ENCODE measurements at regions not wholly inside any gene's neighbourhood (a gene's known extent, or its start where the extent isn't known, plus 50 kb on each side); places are given as distances from the start of the nearest gene placed in this dataset.

- BruUV-seq (replicated peaks): no TSS peak
Observed at GRCh38 chr2:222102575-222103349, 196.0 kb downstream of the PAX3 start.

More at GRCh38 chr2:222102575-222103349, 196.0 kb downstream of the PAX3 start:
- Histone ChIP-seq H3K4me1 (replicated peaks in 1 of 2; ENCODE audit: control insufficient read depth in 2 of 2, insufficient read depth in 2 of 2, low read length in 2 of 2) (no peaks in the 10 kb centered on the region), H3K27me3 (ENCODE audit: control insufficient read depth in 2 of 2, insufficient read depth in 2 of 2, low read length in 2 of 2) (no peaks in the 10 kb centered on the region), H3K9ac (ENCODE audit: insufficient read depth in 1 of 2, low read depth in 2 of 2, low read length in 2 of 2) (no peak overlapping the region), H3K27ac (ENCODE audit: extremely low read depth, low read depth, low read length) (no peak overlapping the region), H3K9me1 (ENCODE audit: control insufficient read depth, insufficient read depth, low read length) (no peaks in the 10 kb centered on the region), H3K4me3 (no peak overlapping the region), H3K9me3 (replicated peaks; ENCODE audit: control insufficient read depth, insufficient read depth, low read depth, low read length) (no peaks in the 10 kb centered on the region), H2AFZ (ENCODE audit: low read depth, low read length) (no peak overlapping the region), H3K79me2 (ENCODE audit: control insufficient read depth, insufficient read depth, low read length) (no peaks in the 10 kb centered on the region), H3K4me2 (ENCODE audit: insufficient read depth, low read length) (no peak overlapping the region), H4K20me1 (replicated peaks; ENCODE audit: control insufficient read depth, insufficient read depth, low read length) (no peaks in the 10 kb centered on the region), H3K36me3 (ENCODE audit: control insufficient read depth, insufficient read depth, low read length) (no peaks in the 10 kb centered on the region)
- TF ChIP-seq STAG1 (CRISPR knock-in tag; IDR thresholded peaks at IDR 0.05; ENCODE audit: borderline replicate concordance) (no peak), FIP1L1 (IDR thresholded peaks at IDR 0.05; ENCODE audit: low read depth, low read length, poor library complexity, severe bottlenecking) (no peak), ATF3 (IDR thresholded peaks at IDR 0.05) (no peak), ATF3 (CRISPR knock-in tag; conservative IDR thresholded peaks at IDR 0.05) (no peak), HIVEP1 (CRISPR knock-in tag; IDR thresholded peaks at IDR 0.05) (no peak), NFXL1 (CRISPR knock-in tag; IDR thresholded peaks at IDR 0.05) (no peak), NONO (IDR thresholded peaks at IDR 0.05; ENCODE audit: low read depth in 2 of 2, low read length in 1 of 2) (no peak), ZNF511 (CRISPR knock-in tag; IDR thresholded peaks at IDR 0.05) (no peak), RBBP5 (IDR thresholded peaks at IDR 0.05; ENCODE audit: borderline replicate concordance, insufficient read depth, low read length, poor library complexity, severe bottlenecking) (no peak), FOXK1 (CRISPR knock-in tag; IDR thresholded peaks at IDR 0.05; ENCODE audit: borderline replicate concordance) (no peak), CBFA2T2 (conservative IDR thresholded peaks at IDR 0.05) (no peak)
- ATAC-seq (no peak), DNase-seq (ENCODE audit: extremely low read depth in 1 of 4, low spot score in 3 of 4) (no peak), FAIRE-seq (no peak)
- intact Hi-C loops (cut with micrococcal nuclease): no loop called here
- 6% methylated on average over 4 of the region's 4 CpGs for WGBS (ENCODE audit: insufficient coverage, low coverage, missing lambda C conversion rate)
- POLR2A ChIA-PET: interaction anchor here (0.7 kb wide), 1 partner anchor 29 kb away, joined by 3 read pairs; no protein-coding TSS in a partner anchor
- in situ Hi-C loops (cut with MboI): no loop called here
- CTCF ChIA-PET (ENCODE audit: low intra/inter-chr PET ratio): no interaction called here

Measured in K562 (cell line).